Stimulated activated naive CD4-positive, alpha-beta T cell (primary cell): ENCODE measurements at regions not wholly inside any gene's neighbourhood (a gene's known extent, or its start where the extent isn't known, plus 50 kb on each side); places are given as distances from the start of the nearest gene placed in this dataset.

Experiments used
- DNase-seq, 6 experiments: peaks; one replicate each; lab custom pipeline; 2025; lab: John Stamatoyannopoulos, UW

DNA sequence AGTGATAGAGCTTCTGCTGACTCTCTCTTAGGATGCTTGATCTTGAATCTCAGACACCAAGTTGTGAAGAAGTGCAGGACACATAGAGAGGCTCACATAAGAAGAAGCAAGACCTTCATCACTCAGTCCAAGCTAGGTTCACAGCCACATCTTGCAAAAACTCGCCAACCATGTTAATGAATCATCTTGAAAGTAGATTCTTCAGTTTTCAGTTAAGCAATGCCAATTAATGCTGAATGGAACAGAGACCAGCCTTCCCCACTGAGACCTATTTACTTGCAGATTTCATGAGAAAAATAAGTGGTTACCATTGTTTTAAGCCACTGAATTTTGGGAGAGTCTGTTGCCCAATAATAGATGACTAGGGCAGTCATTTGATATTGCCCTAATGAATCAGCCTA, 217.7 kb upstream of the EDIL3 start:
- DNase-seq, result no peak

DNA sequence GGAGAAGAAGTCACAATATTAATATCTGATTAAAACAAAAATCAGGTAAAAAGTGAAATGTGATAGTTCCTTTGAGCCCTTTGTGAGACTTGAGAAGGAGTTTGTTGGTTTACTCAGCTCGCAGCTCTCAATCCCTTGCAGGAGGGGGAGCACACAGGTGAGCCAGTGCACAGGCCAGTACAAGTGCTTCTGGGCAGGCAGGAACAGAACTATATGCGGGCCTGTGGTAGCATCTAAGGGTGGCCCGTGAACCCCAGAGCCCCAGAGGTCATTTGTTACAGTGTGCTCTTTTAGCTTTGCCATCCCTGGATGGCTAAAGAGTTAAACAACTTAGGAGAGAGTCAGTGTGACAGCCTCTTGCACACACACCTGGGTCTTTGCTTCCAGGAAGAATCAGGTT, 215.3 kb upstream of the EDIL3 start:
- no peak for DNase-seq

DNA sequence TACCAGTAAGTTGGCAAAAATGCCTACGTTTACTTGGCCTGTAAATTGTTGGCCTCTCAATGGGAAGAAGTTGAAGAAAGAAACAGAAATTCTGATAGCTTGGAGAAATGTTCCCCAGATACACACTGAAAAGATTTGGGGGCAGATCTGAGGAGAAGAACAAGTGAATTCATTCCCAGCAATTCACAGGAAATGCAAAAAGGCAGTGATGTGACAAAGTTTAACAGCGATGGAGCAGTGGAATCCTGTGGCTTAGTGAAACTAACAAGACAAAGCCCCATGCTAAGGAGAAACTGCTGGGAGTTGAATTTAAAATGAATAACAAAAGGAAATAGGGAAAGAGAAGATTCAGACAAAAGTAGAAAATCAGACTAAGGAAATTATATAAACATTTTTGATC, 213.2 kb upstream of the EDIL3 start:
- DNase-seq, result no peak

DNA sequence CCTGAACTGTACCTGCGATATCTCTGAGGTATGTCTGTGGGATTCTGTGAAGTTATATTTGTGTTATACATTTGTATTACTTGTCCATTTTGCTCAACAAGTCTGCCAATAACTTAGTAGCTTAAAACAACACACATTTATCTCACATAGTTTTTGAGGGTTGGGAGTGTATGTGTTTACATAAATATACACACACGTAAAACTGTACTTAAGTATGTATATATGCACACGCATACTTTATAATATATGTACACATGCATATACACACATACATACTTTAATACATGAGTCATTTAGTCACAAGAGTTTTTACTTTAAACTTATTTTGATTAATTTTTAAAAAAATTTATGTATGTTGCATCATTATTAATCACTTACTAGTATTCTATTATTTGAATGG, 205.9 kb upstream of the EDIL3 start:
- no peak for DNase-seq

DNA sequence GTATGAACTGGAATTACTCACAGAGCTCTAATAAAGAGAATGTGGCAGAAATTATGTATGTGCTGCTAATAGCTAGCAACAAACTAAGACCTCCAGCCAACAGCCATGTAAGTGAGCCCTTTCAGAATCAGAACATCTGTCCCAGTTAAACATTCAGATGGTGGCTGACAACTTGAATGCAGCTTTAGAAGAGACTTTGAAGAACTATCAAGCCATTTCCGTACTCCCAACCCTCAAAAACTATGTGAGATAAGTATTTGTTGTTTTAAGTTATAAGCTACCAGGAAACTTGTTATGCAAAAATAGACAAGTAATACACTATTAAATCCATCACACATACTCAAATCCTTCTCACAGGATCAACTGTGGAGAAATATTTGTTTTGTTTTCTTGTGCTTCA, 205.2 kb upstream of the EDIL3 start:
- DNase-seq, result no peak

DNA sequence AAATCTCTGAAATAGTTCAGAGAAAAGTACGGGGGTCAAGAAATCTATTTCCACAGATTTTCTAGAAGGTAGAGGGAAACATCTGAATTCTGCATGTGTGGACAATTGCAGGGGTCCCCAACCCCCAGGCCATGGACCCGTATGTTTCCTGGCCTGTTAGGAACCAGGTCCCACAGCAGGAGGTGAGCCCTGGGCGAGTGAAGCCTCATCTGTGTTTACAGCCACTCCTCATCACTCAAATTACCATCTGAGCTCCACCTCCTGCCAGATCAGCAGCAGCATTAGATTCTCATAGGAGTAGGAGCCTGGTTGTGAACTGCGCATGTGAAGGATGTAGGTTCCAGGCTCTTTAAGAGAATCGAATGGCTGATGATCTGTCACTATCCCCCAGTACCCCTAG, 200.5 kb upstream of the EDIL3 start:
- DNase-seq, result no peak

DNA sequence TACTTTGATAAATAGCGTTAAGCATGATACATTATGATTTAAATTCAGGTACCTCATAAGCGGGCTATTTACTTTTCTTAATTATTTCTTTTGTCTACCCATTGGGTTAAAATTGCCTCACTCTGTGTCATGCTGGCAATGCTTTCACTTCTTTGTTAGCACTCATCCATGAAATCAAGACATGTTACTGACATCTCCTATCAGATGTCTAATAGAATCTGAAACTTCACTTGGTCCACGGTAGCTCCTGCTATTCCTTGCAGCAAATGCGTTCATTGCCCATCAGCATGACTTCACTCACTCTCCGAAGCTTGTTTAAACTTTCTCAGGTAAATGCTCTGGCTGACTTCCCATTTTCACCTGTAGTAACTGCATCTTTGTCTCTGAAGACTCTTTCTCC, 193.5 kb upstream of the EDIL3 start:
- DNase-seq, result no peak

DNA sequence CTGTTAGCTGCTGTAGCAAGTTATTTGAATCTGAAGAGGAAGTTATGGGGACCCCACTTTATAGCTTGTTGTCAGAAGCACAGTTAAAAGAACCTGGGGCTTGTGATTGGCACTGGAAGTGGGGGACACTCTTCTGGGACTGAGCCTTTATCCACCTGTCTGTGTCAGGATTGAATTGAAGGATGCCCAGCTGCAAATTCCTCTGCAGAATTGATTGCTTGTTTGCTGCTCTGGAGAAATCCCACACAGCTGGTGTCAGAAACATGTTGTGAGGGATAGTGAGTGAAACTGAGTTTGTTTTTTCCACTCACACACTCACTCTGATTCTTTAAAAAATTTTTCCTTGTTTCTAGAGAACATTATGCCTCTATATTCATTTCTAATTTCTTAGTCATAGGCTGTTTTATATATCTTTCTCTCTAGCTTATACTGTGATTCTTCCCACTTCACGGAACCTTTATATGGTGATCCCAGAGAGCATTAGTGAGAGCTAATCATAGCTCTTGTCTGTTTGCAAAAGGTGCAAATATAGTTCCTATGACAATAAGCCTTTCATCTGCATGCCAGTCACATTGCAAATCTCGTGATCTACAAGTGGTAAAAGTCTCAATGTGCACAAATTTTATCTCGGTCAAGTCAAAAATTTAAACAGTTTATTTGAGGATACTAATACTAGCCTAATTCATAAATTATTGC, 188.5 kb upstream of the EDIL3 start:
- DNase-seq, result no peak

DNA sequence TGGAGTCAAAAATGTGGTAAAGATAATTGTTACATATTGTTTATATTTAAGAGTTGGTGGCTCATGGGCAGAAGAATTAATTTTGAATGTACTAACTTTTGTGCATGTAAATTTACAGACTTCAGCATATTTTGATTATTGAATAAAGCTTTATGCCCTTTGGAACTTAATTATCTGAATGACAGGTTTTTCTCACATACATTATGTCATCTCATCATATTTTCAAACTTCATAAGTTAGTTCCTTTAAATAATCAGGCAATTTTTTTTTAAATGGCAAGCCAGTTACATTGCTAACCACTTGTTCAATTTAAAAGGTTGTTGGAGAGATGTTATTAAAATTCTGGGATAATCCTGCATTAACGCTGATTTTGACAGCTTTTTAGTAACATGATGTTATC, 184.6 kb upstream of the EDIL3 start:
- DNase-seq, result no peak

DNA sequence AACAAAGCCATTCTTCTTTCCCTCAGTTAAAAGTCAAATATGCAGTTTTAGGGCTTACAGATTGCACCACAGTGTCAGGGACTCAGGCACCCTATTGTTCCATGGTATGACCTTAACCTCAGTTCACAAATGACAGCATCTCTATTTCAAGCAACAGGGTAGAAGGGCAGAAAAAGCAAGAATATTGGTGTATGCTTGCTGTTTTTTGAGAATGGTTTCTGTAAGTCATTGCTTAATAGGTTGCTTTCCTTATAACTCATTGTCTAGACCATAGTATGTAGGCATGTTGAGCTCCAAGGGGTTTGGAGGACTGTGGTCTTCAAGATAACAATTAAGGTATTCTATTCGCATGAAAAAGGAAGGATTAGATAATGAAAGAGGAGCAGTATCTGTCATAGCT, 183.5 kb upstream of the EDIL3 start:
- no peak for DNase-seq

DNA sequence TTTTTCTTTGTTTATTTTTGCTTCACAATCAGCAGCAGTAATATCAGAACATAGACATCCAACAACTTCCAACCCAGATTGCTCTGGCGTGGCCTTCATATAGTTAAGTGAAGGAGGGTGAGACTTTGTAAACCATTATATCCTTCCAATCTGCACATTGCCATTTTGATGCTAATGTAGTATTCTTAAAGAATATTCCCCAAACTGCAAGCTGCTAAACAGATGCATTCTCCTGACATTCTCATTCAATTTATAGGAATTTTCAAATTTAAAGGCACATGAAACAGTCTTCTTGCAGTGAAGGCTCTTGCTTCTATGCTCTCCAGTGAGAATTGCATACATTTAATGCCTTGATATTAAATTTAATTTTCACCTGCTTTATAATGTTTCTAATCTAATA, 181.2 kb upstream of the EDIL3 start:
- no peak for DNase-seq

DNA sequence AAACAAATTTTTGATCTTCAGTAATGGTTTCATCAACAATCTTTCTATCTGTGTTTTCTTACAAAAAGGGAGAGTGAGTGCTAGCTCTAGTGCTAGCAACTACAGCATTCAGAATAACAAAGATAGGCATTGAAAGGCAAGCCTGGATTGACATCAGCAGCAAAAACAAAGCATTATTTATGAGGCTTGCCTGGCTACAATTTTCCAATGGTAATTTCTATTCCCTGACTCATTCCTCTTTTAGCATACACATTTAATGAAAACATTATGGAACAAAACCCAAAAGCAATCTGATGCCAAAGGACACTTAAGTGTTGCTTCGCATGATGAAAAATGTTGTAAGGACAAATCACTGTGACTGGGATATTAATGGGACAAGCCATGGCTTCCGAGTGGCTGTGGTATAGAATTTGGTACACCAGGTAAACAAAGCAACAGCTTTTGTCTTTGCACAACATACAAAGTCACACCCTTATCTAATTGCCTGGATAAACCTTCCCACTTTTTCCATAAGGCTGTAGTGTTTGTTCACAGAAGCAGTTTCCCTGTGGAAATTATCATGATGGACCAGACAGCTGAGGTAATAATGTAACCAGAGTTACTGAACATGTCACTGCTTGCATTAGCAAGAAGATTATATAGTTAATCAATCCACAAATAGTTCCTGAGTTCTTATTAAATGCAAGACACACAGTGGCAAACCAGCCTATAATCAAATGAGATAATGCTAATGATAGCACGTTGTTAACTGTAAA, 179.8 kb upstream of the EDIL3 start:
- DNase-seq, result no peak

DNA sequence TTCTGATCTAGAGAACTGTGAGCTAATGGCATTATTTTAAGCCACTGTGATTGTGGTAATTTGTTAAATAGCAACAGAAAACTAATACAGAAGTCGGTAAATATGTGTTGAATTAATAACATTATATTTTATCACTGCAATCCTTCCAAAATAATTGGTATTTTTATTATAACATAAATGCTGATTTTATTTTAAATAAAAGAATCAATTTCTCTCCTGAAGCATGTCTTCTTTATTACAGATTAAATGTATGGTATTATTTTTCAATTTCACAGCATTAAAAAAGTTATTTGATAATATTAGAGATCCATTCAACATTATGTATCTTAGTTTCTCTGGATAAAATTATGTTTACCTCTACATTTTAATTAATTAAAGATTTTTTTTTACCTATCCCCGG, 165.5 kb upstream of the EDIL3 start:
- DNase-seq, result no peak

DNA sequence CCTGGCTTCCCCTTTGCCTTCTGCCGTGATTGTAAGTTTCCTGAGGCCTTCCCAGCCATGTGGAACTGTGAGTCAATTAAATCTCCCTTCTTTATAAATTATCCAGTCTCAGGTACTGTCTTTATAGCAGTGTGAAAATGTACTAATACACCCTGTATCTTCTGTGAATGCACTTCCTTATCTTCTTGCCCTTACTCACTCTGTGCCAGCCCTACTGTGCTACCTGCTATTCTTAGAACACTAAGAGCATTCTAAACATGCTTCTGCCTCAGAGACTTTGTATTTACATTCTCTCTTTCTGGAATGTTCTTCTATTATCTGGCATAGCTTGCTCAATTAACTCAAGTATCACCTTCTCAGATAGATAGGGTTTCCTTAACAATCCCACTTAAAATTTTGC, 164.4 kb upstream of the EDIL3 start:
- DNase-seq, result no peak

DNA sequence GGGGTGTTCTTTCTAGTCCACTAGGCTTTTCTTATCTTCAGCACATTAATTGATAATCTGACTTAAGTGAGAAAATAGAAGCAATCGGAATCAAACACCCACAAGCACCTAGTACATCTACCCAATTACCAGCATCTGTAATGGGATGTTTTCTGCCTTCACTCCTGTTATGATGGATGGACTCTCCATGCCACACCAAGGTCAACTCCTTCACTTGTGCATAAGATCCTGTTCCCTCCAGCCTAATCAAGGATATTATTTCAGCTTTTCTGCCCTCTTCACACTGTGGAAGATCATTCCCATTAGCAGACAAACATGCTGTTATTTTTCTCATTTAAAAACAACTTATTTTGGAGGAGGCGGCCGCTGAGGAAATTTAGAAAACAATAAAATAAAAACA, 162.0 kb upstream of the EDIL3 start:
- no peak for DNase-seq

DNA sequence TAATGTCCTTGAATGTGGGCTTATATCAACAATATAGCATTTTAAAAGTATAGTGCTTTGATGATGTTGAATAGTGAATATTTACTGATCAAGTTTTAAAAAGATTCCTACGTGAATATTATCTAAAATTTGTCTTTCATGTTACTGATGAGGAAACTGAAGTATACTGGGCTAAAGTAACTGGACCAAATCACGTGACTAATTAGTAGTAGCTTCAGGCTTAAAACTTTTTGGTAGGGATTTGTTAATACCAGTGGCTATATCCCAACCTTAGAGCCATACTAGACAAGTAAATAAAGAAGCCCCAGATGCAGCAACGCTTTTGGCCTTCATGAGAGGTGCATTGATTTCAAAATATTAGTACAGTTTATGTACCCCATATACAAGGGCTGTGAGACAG, 152.1 kb upstream of the EDIL3 start:
- no peak for DNase-seq

DNA sequence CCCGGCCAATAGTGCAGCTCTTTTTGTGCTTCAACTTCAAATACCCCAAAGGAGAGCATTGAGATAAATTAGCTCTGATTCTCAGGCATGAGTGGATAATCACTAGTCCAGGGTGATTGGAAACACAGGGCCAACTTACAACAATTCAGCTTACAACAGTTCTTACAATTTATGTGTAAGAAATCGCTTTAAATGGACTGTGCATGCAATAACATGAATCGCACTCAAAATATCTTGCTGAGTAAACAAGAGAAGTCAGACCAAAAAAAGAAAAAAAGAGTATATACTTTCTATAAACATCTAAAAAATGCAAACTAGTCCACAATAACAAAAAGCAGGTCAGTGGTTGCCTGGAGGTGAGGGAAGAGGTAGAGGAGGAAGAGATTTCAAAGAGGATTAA, 150.6 kb upstream of the EDIL3 start:
- DNase-seq, result no peak

DNA sequence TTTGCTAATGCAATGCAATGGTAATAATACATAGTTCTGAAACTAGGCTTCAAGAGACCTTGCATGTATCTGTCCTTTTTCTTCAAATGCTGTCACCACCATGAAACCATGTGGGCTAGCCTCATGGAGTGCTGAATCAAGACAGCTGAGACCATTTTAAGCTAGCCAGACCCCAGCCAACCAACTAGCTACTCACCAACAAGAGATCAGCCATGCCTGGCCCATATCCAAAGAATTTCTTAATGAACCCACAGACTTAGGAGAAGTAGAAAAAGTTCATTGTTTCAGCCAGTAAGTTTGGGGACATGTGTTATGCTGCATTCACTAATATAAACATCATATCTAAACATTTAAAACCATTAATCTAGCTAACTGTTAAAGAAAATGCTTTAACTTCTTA, 139.8 kb upstream of the EDIL3 start:
- DNase-seq, result no peak

DNA sequence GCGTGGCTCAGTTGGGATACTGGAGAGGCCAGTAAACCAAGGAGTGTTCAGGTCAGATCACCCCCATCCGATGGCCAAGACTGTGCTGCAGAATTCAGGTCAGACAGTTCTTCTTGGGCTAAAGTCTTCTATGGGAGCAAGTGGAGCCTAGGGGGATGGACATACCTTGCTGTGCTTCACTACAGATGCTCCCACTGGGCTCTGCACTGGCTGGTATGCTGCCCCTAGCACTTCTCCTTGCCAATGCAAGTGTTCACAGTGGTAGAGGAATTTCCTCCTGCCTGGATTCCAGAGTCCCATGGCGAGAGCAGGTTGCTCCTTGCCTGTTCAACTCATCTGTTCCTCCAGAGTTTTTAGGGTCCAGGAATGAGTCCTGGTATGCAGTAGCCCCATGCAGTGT, 134.2 kb upstream of the EDIL3 start:
- no peak for DNase-seq

DNA sequence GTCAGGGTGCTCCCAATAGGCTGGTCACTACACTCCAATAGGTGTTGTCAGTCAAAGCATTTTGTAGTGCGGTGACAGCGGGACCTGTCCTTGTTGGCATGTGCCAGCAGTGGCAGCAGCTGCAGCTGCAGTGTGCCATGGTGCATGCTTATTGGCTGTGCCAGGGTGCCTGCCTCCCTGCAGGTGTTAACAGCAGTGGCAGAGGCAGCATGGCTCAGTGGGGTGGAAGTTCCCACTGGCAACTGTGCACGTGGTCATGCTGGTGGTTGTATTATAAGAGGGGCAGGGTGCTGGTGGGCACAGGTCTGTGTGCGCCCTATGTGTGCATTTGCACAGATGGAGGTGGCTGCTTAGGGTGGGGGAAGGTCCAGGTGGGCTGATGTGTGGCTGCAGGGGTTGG, 133.7 kb upstream of the EDIL3 start:
- DNase-seq, result no peak

DNA sequence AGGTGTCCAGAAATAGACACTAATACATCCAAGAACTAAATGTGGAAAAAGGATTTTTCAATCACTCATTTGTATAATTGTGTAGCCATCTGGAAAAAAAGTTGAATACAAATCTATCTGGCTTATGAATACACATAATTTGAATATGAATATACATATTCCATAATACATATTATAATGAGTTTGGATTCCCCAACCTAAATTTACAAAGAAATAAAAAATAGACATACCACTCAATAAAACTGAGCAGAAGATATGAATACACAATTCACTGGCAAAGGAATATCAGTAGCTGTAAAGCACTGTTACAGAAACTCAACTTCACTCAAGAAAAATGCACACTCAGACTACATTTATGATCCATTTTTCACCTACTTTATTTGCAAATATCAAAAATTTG, 121.9 kb upstream of the EDIL3 start:
- no peak for DNase-seq

DNA sequence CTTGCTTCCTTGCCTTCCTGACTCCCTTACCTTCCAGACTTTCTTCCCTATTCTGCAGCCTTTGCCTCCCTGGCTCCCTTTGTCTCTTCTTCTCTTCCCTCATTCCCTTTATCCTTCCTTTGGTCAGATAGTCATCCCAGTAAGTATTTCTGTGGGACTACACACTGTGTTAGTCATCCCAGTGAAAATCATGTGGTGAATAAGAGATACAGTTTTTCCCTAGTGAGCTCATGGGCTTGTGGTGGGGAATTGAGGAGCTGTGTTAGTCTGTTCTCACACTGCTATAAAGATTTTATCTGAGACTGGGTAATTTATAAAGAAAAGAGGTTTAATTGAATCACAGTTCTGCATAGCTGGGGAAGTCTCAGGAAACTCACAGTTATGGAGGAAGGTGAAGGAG, 109.8 kb upstream of the EDIL3 start:
- no peak for DNase-seq

DNA sequence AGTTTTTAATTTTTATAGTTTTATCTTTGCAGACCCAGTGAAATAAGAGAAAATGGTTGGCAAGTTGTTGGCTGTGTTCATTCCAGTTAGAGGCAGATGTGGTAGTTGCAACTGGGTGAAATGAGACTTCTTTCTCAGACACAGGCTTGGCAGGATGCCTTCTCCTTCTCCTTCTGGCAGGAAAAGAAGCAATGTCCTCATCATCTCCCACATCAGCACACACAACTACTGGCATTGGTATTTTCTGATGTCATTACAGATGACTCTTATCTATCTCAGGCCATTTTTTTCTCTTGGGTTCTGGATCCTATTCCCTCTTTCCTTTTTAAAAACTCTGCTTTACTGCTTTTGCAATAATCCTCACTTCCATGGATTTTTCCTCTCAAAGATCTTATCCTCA, 103.3 kb upstream of the EDIL3 start:
- no peak for DNase-seq
